ENCODE measurements at regions not wholly inside any gene's neighbourhood (a gene's known extent, or its start where the extent isn't known, plus 50 kb on each side); places are given as distances from the start of the nearest gene placed in this dataset.

DNA sequence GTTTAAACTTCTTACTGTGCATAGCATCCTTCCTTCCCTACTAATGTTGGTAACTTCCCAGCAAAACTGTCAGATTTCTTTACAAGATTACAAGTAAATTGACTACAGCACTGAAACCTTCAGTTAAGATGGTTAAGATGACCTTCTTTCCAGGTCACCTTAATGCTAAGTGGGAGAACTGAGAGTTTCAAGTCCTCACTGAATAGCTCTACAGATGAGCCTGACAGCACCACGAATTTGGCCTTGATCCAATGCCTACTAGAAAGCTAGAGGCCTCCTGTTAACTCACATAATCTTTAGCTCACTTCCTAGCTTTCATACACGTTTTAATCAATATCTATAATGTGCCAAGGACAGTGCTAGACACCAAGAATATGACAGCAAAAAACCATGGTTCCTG lies 276.0 kb upstream of the PLD5 start:
- WGBS, 2 experiments (ENCODE audit: extremely low coverage in 1 of 2, insufficient coverage in 1 of 2, insufficient read length in 1 of 2, insufficient replicate concordance in 2 of 2, low coverage in 1 of 2, low lambda C conversion rate in 2 of 2, missing lambda C conversion rate in 1 of 2): 77% methylated on average over 2 of the region's 2 CpGs; no CpG with 5 or more reads in 1 of the 2 experiments
- Histone ChIP-seq H3K9me3 (ENCODE audit: insufficient read depth in 2 of 2, low read depth in 1 of 2, low read length in 1 of 2) (no peaks in the 10 kb centered on the region), H3K4me3 (ENCODE audit: extremely low read depth in 1 of 4, insufficient read depth in 2 of 4, low read depth in 3 of 4, low read length in 4 of 4) (no peak overlapping the region), H3K79me2 (ENCODE audit: control insufficient read depth in 1 of 2, insufficient read depth in 2 of 2, low read length in 2 of 2) (no peaks in the 10 kb centered on the region), H2BK12ac (ENCODE audit: low read depth, low read length) (no peak overlapping the region), H3K79me1 (ENCODE audit: low read depth, low read length) (no peaks in the 10 kb centered on the region), H3K14ac (ENCODE audit: insufficient read length) (no peak overlapping the region), H3K27ac (ENCODE audit: low read depth, low read length) (no peak overlapping the region), H2BK5ac (ENCODE audit: low read depth, low read length) (no peak overlapping the region), H2BK120ac (replicated peaks; ENCODE audit: low read depth, low read length) (no peak overlapping the region), H4K20me1 (replicated peaks in 1 of 2; ENCODE audit: control insufficient read depth in 1 of 2, insufficient read depth in 2 of 2, low read length in 2 of 2) (no peaks in the 10 kb centered on the region), H3K4me1 (replicated peaks in 1 of 4; ENCODE audit: control insufficient read depth in 3 of 4, insufficient read depth in 4 of 4, low read length in 3 of 4) (no peaks in the 10 kb centered on the region), H4K5ac (ENCODE audit: insufficient read length, low read depth, low read length) (no peak overlapping the region), H2AK5ac (ENCODE audit: low read depth, low read length) (no peak overlapping the region), H3K23ac (ENCODE audit: insufficient read length) (no peak overlapping the region), H2BK15ac (ENCODE audit: low read length) (no peak overlapping the region), H3K4ac (replicated peaks; ENCODE audit: insufficient read length, low read depth, low read length) (no peak overlapping the region), H4K91ac (replicated peaks; ENCODE audit: insufficient read length, low read length) (no peak overlapping the region), H3K27me3 (replicated peaks in 1 of 4; ENCODE audit: control insufficient read depth in 3 of 4, extremely low read depth in 1 of 4, insufficient read depth in 3 of 4, low read length in 3 of 4) (no peaks in the 10 kb centered on the region), H4K8ac (ENCODE audit: extremely low read depth, insufficient read depth, low read length) (no peak overlapping the region), H3K36me3 (ENCODE audit: control insufficient read depth in 2 of 4, insufficient read depth in 4 of 4, low read length in 3 of 4) (no peaks in the 10 kb centered on the region), H3K23me2 (ENCODE audit: low read depth, low read length) (no peaks in the 10 kb centered on the region), H3K9ac (replicated peaks in 1 of 4; ENCODE audit: extremely low read depth in 1 of 4, low read depth in 3 of 4, low read length in 3 of 4) (no peak overlapping the region), H3K56ac (replicated peaks; ENCODE audit: insufficient read length, low read depth, low read length) (no peak overlapping the region), H3K18ac (ENCODE audit: extremely low read depth, low read length) (no peak overlapping the region), H3K4me2 (ENCODE audit: insufficient read depth in 1 of 2, low read depth in 2 of 2, low read length in 2 of 2) (no peak overlapping the region), H2AFZ (ENCODE audit: low read length) (no peak overlapping the region), H2BK20ac (ENCODE audit: low read length) (no peak overlapping the region)
- no peak for FAIRE-seq
- no peak for DNase-seq (ENCODE audit: low read depth in 1 of 2, low spot score in 2 of 2)
- POLR2A ChIA-PET (ENCODE audit: partially characterized antibody): no interaction called here
- CTCF ChIA-PET (ENCODE audit: partially characterized antibody): interaction anchor here (1.6 kb wide), 1 partner anchor 13 kb away, joined by 5 read pairs; no protein-coding TSS in a partner anchor
- TF ChIP-seq SUZ12 (IDR thresholded peaks at IDR 0.05; ENCODE audit: low read length): no peak
- TF ChIP-seq CHD2 (IDR thresholded peaks at IDR 0.05; ENCODE audit: low read length): no peak
- TF ChIP-seq RAD21 (IDR thresholded peaks at IDR 0.05 in 1 of 2, conservative IDR thresholded peaks at IDR 0.05 in 1 of 2; ENCODE audit: low read depth in 2 of 2, low read length in 2 of 2): no peak
- no peak for TF ChIP-seq EZH2 (IDR thresholded peaks at IDR 0.05; ENCODE audit: low read depth, low read length, severe bottlenecking)
- TF ChIP-seq HDAC6 (IDR thresholded peaks at IDR 0.05; ENCODE audit: low read depth, low read length): no peak
- TF ChIP-seq EP300 (IDR thresholded peaks at IDR 0.05; ENCODE audit: borderline replicate concordance in 1 of 2, low read depth in 2 of 2, low read length in 2 of 2): no peak
- no peak for TF ChIP-seq NRF1 (IDR thresholded peaks at IDR 0.05; ENCODE audit: low read depth, low read length)
- TF ChIP-seq TAF7 (optimal IDR thresholded peaks at IDR 0.05; ENCODE audit: borderline replicate concordance, low read depth, low read length): no peak
- no peak for TF ChIP-seq HDAC2 (IDR thresholded peaks at IDR 0.05; ENCODE audit: borderline replicate concordance in 1 of 2, low read depth in 2 of 2, low read length in 2 of 2)
- TF ChIP-seq, protein P1, sequence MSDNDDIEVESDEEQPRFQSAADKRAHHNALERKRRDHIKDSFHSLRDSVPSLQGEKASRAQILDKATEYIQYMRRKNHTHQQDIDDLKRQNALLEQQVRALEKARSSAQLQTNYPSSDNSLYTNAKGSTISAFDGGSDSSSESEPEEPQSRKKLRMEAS (IDR thresholded peaks at IDR 0.05): no peak
- no peak for TF ChIP-seq FOSL1 (IDR thresholded peaks at IDR 0.05; ENCODE audit: insufficient read depth, low read depth, low read length)
- TF ChIP-seq MAFK (IDR thresholded peaks at IDR 0.05; ENCODE audit: low read depth, low read length): no peak
- TF ChIP-seq SRF (IDR thresholded peaks at IDR 0.05; ENCODE audit: low read depth, low read length): no peak
- no peak for TF ChIP-seq JUND (IDR thresholded peaks at IDR 0.05; ENCODE audit: low read length)
